Endothelial cell of hepatic sinusoid (primary cell): ENCODE measurements at regions not wholly inside any gene's neighbourhood (a gene's known extent, or its start where the extent isn't known, plus 50 kb on each side); places are given as distances from the start of the nearest gene placed in this dataset.

Experiments
- in situ Hi-C: cut with HindIII; loops from 2 replicates; pipeline ENCODE4 v1.10.0; 2017; ENCODE audit warnings: low sequenced_read_pairs

GRCh38 chr9:96021551-96022444 is 146.3 kb downstream of the ERCC6L2 start:
- in situ Hi-C loops = no loop called here

GRCh38 chr9:96020792-96021550 is 145.5 kb downstream of the ERCC6L2 start:
- in situ Hi-C loops = no loop called here

- in situ Hi-C loops = no loop called here
Observed at GRCh38 chr9:96020300-96020791, 144.9 kb downstream of the ERCC6L2 start.
